Right lobe of liver (tissue), 6 donors: ENCODE measurements at regions not wholly inside any gene's neighbourhood (a gene's known extent, or its start where the extent isn't known, plus 50 kb on each side); places are given as distances from the start of the nearest gene placed in this dataset.

Experiments used
- ATAC-seq, 4 donors: fragments of 200-7000 bp; cut with Tn5 transposase; one replicate each; pipeline ENCODE4 v1.9.1; 2020; ENCODE audit warnings: mild to moderate bottlenecking in 4 of 4, moderate library complexity in 4 of 4
- DNase-seq, 3 donors: peaks; one replicate each; pipeline ENCODE4 v3.0.0-alpha.2; 2020
- H3K27ac ChIP-seq, 3 donors: fragments of 200-600 bp; one replicate each; pipeline ENCODE4 v1.8.0; 2022
- H3K27me3 ChIP-seq, 2 donors: fragments of 200-600 bp; one replicate each; pipeline ENCODE4 v1.8.0; 2022
- H3K36me3 ChIP-seq, 4 donors: fragments of 200-600 bp; sonication (generic) in 1 of 4; one replicate each; pipeline versions ENCODE4 v1.5.1 to v1.8.0; 2017 to 2022; ENCODE audit warnings: control low read depth in 1 of 4
- H3K4me1 ChIP-seq, 4 donors: fragments of 200-600 bp; sonication (generic) in 1 of 4; one replicate each; pipeline versions ENCODE4 v1.5.1 to v1.8.0; 2017 to 2022; ENCODE audit warnings: control low read depth in 1 of 4
- H3K4me3 ChIP-seq, 3 donors: fragments of 200-600 bp; one replicate each; pipeline ENCODE4 v1.8.0; 2022
- H3K9me3 ChIP-seq, 4 donors: fragments of 200-600 bp; sonication (generic) in 1 of 4; one replicate each; pipeline versions ENCODE4 v1.5.1 to v1.8.0; 2017 to 2022; ENCODE audit warnings: control low read depth in 1 of 4
- CTCF ChIP-seq, 4 donors: fragments of 200-600 bp in 3 of 4; fragments of 450-650 bp in 1 of 4; IDR thresholded peaks; one replicate each; pipeline versions ENCODE4 v1.5.1 to v1.8.0; 2016 to 2022; ENCODE audit warnings: antibody characterized with exemption in 4 of 4, mild to moderate bottlenecking in 2 of 4
- POLR2A ChIP-seq: fragments of 450-650 bp; IDR thresholded peaks from one replicate; pipeline ENCODE4 v1.6.1; 2017; ENCODE audit warnings: antibody characterized with exemption, mild to moderate bottlenecking
- WGBS: methylation state at CpG from one replicate; pipeline ENCODE4 v1.1.6; 2018; ENCODE audit warnings: low coverage, low lambda C conversion rate; ENCODE audit not compliant: insufficient coverage; ENCODE audit errors: missing lambda C conversion rate; 5-methylcytosine and 5-hydroxymethylcytosine counted together
- intact Hi-C, 2 donors: fragments of 100-400 bp; cut with DNase I; formaldehyde crosslinking; loops; one replicate each; pipeline versions ENCODE4 v1.11.2 to v1.14.1; 2022
- donor health status: DM: no; HTN: yes; CAD: no.
- donor health status: DM: no; HTN: no; CAD: no.
- donor health status: DM: no; HTN: no; CAD: no.
- donor health status: DM: no; HTN: yes; CAD: no.
- donor health status: DM: no; HTN: yes; CAD: no.

DNA sequence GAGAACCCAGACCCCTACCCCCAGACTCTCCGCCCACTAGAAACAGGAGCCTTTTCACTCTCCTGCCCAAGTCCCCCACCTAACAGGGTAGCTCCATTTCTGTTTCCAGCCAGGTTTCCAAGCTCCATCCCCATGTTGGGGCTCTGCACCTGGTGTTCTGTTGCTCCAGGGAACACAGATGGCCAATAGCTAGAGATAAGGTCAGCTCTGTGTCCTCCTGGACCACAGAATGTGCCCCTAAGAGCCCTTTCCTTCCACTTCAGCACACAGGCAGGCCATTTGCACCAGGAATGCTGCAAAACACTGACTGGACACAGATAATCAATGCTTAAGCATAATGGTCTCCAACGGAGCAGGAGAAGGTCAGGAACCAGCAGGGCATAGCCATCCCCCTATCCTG is 159.4 kb downstream of the QRSL1 start:
- H3K27ac ChIP-seq: peak overlapping the region; percentile 93 to 99 (median 99)
- WGBS: 62% methylated on average over 2 of the region's 2 CpGs
- intact Hi-C loops: no loop called here

GRCh38 chr6:106787327-106788196 is 158.2 kb downstream of the QRSL1 start:
- TF ChIP-seq CTCF (IDR thresholded peaks at IDR 0.05): no peak
- TF ChIP-seq POLR2A: peak; percentile 93
- ATAC-seq: peak; percentile 49 to 83 (median 68)
- Histone ChIP-seq H3K27me3 (no peaks in the 10 kb centered on the region), H3K27ac (peak overlapping the region; percentile 93 to 99 (median 99)), H3K4me3 (peak overlapping the region; percentile 40 to 66 (median 57)), H3K36me3 (no peaks in the 10 kb centered on the region), H3K4me1 (peaks cover 0 to 16% (median 8%) of the 10 kb centered on the region in 4 donors), H3K9me3 (no peaks in the 10 kb centered on the region)
- intact Hi-C loops: no loop called here
- 21% methylated on average over 7 of the region's 11 CpGs for WGBS
- peak; percentile 66 to 85 (median 85) for DNase-seq

More for the DNA sequence above, 159.4 kb downstream of the QRSL1 start:
- no peaks in the 10 kb centered on the region for H3K27me3 ChIP-seq
- ATAC-seq: no peak
- no peak overlapping the region for H3K4me3 ChIP-seq
- H3K9me3 ChIP-seq: no peaks in the 10 kb centered on the region
- no peaks in the 10 kb centered on the region for H3K36me3 ChIP-seq
- DNase-seq: no peak
- peaks cover 0 to 12% (median 4%) of the 10 kb centered on the region in 4 donors for H3K4me1 ChIP-seq
- TF ChIP-seq POLR2A: no peak
- TF ChIP-seq CTCF (IDR thresholded peaks at IDR 0.05): no peak

DNA sequence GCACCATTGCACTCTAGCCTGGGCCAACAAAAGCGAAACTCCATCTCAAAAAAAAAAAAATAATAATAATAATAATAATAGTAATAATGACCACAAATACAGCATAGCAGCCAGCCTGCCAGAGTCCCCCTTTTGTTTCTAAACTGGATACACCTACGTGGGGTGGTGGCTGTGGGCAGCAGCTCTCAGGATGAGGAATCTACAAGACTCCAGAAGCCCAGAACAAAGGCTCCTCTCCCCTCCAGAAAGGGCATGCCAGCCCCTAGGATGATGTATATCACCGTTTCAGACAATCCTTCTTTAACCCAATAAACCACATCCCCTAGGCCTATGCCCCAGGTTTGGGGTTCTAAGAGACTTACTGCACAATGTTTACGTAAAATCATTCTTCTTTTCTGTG is 155.9 kb downstream of the QRSL1 start:
- no peak for TF ChIP-seq POLR2A
- TF ChIP-seq CTCF (IDR thresholded peaks at IDR 0.05): no peak
- H3K27me3 ChIP-seq: no peaks in the 10 kb centered on the region
- no peaks in the 10 kb centered on the region for H3K9me3 ChIP-seq
- peak overlapping the region; percentile 40 to 66 (median 57) for H3K4me3 ChIP-seq
- peaks cover 0 to 28% (median 10%) of the 10 kb centered on the region in 4 donors for H3K4me1 ChIP-seq
- peak in 2 of 4 donors; percentile 3 to 5 for ATAC-seq
- intact Hi-C loops: no loop called here
- H3K36me3 ChIP-seq: no peaks in the 10 kb centered on the region
- H3K27ac ChIP-seq: peak overlapping the region; percentile 93 to 99 (median 99)
- 27% methylated on average over 4 of the region's 4 CpGs for WGBS
- DNase-seq: no peak

DNA sequence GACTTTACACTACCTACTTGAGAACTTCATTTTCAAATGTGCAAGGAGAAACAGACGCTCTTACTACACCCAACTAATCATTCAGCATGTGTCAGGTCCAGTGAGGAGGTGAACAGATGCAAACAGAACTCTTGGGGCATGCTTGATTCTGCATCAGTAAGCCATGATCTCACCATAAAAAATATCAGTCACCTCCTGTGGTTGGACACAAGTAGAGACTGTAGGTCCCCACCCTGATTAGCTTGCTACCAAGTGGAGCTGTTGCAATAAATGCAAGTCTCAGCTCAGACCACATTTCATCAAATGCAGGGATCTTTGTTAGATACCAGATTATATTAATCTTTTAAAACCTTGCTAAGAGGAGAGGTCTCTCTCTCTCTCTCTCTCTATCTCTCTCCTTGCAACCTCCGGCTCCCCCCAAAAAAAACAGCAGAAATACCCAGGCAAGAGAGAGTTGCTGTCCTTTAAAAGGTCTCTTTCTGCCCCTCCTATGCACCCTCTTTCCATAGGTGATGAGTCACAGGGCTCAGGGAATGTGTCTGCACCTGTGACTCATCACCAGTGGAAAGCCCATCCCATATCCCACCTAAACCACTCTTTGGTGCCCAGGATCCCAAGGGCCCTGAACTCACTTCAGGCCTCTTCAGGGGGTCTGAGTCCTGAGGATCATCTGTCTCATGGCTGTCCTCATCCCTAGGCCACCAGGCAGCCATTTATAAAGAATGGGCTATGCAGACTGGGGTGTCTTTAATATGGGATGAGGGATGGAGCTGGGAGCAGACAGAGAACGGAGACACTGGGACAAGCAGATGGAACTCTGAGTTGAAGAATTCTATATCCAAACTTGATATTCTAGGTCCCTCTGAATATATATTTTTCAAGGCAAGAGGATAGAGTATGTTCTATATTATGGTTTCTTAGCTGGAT is 154.5 kb downstream of the QRSL1 start:
- intact Hi-C loops: no loop called here
- ATAC-seq (peak in 3 of 4 donors; percentile 2 to 49 (median 2)), DNase-seq (no peak)
- Histone ChIP-seq H3K27ac (peak overlapping the region; percentile 93 to 99 (median 99)), H3K27me3 (no peaks in the 10 kb centered on the region), H3K4me1 (peaks cover 0 to 30% (median 10%) of the 10 kb centered on the region in 4 donors), H3K9me3 (no peaks in the 10 kb centered on the region), H3K36me3 (no peaks in the 10 kb centered on the region), H3K4me3 (peak overlapping the region; percentile 40 to 66 (median 57))
- TF ChIP-seq POLR2A: no peak
- TF ChIP-seq CTCF (IDR thresholded peaks at IDR 0.05): no peak
- 45% methylated on average over 3 of the region's 3 CpGs for WGBS
